Esophagus muscularis mucosa (tissue), 4 donors: ENCODE measurements at regions not wholly inside any gene's neighbourhood (a gene's known extent, or its start where the extent isn't known, plus 50 kb on each side); places are given as distances from the start of the nearest gene placed in this dataset.

Experiments
- CTCF ChIP-seq, 3 experiments: fragments of 200-600 bp in 2 of 3; fragments of 450-650 bp in 1 of 3; sonication (generic) in 2 of 3; IDR thresholded peaks; one replicate each; pipeline ENCODE4 v1.5.1; 2017 to 2019; ENCODE audit warnings: antibody characterized with exemption in 3 of 3, mild to moderate bottlenecking in 2 of 3, moderate library complexity in 1 of 3
- EP300 ChIP-seq: sonication (generic); formaldehyde crosslinking; IDR thresholded peaks from one replicate; pipeline ENCODE4 v1.6.1; 2017; ENCODE audit warnings: antibody characterized with exemption
- POLR2A ChIP-seq: fragments of 450-650 bp; IDR thresholded peaks from one replicate; pipeline ENCODE4 v1.6.1; 2017; ENCODE audit warnings: antibody characterized with exemption, moderate library complexity, mild to moderate bottlenecking, low read depth
- POLR2AphosphoS5 ChIP-seq, 2 donors: sonication (generic); formaldehyde crosslinking; IDR thresholded peaks; one replicate each; pipeline ENCODE4 v1.6.1; 2017; ENCODE audit warnings: antibody characterized with exemption in 2 of 2

GRCh38 chr2:120818441-120818920 is 82.8 kb downstream of the GLI2 start:
- TF ChIP-seq POLR2A: no peak
- peak in 1 of 2 donors; percentile 29 for TF ChIP-seq POLR2AphosphoS5 (IDR thresholded peaks at IDR 0.05)
- TF ChIP-seq CTCF (IDR thresholded peaks at IDR 0.05): no peak
- TF ChIP-seq EP300: no peak
